Uterus (tissue), 3 donors: ENCODE measurements at regions not wholly inside any gene's neighbourhood (a gene's known extent, or its start where the extent isn't known, plus 50 kb on each side); places are given as distances from the start of the nearest gene placed in this dataset.

Experiments used
- DNase-seq, 2 donors: peaks; one replicate each; pipeline ENCODE4 v3.0.0-alpha.2; 2019 to 2020
- H3K27ac ChIP-seq, 2 donors: fragments of 200-600 bp; sonication (generic); 1 replicate in 1 of 2; 2 replicates in 1 of 2; pipeline ENCODE4 v1.5.1; 2016 to 2018
- H3K27me3 ChIP-seq, 2 donors: fragments of 200-600 bp; sonication (generic); one replicate each; pipeline ENCODE4 v1.5.1; 2018 to 2019; ENCODE audit warnings: control low read depth in 1 of 2
- H3K36me3 ChIP-seq, 2 donors: fragments of 200-600 bp; sonication (generic); one replicate each; pipeline ENCODE4 v1.5.1; 2019; ENCODE audit warnings: control low read depth in 1 of 2
- H3K4me1 ChIP-seq, 2 donors: fragments of 200-600 bp; sonication (generic); one replicate each; pipeline ENCODE4 v1.5.1; 2018 to 2019; ENCODE audit warnings: control low read depth in 1 of 2
- H3K4me3 ChIP-seq, 2 donors: fragments of 200-600 bp; sonication (generic); 1 replicate in 1 of 2; 2 replicates in 1 of 2; pipeline ENCODE4 v1.5.1; 2018 to 2019; ENCODE audit warnings: mild to moderate bottlenecking in 1 of 2
- H3K9me3 ChIP-seq, 2 donors: fragments of 200-600 bp; sonication (generic); one replicate each; pipeline ENCODE4 v1.5.1; 2019; ENCODE audit warnings: control low read depth in 1 of 2
- CTCF ChIP-seq, 4 experiments: fragments of 200-600 bp in 2 of 4; fragments of 450-650 bp in 2 of 4; sonication (generic) in 2 of 4; IDR thresholded peaks; one replicate each; pipeline ENCODE4 v1.5.1; 2016 to 2019; ENCODE audit warnings: antibody characterized with exemption in 4 of 4, mild to moderate bottlenecking in 2 of 4, moderate library complexity in 1 of 4
- POLR2A ChIP-seq, 2 donors: fragments of 450-650 bp; IDR thresholded peaks; one replicate each; pipeline ENCODE4 v1.6.1; 2016; ENCODE audit warnings: antibody characterized with exemption in 2 of 2, mild to moderate bottlenecking in 1 of 2, moderate library complexity in 1 of 2
- intact Hi-C: fragments of 100-400 bp; cut with DNase I; formaldehyde crosslinking; loops from one replicate; pipeline ENCODE4 v1.15.1; 2023; ENCODE audit warnings: low total_unique reads
- donor health status: DM: yes; HTN: yes; CAD: no.

- Histone ChIP-seq H3K4me1 (no peaks in the 10 kb centered on the region), H3K27ac (no peak overlapping the region), H3K4me3 (no peak overlapping the region), H3K27me3 (no peaks in the 10 kb centered on the region), H3K36me3 (no peaks in the 10 kb centered on the region), H3K9me3 (no peaks in the 10 kb centered on the region)
- no peak for TF ChIP-seq CTCF (IDR thresholded peaks at IDR 0.05)
- no peak for DNase-seq
- intact Hi-C loops, result no loop called here
Observed at GRCh38 chr5:60546207-60546606, 153.8 kb downstream of the DEPDC1B start.

GRCh38 chr5:60545551-60545950, 154.4 kb downstream of the DEPDC1B start:
- intact Hi-C loops, result no loop called here
- TF ChIP-seq CTCF (IDR thresholded peaks at IDR 0.05) (no peak), POLR2A (IDR thresholded peaks at IDR 0.05) (no peak)
- Histone ChIP-seq H3K9me3 (no peaks in the 10 kb centered on the region), H3K36me3 (no peaks in the 10 kb centered on the region), H3K4me3 (no peak overlapping the region), H3K27me3 (no peaks in the 10 kb centered on the region), H3K4me1 (no peaks in the 10 kb centered on the region), H3K27ac (no peak overlapping the region)
- no peak for DNase-seq

- H3K4me1 ChIP-seq, result no peaks in the 10 kb centered on the region
- DNase-seq, result no peak
- H3K27ac ChIP-seq, result no peak overlapping the region
- H3K9me3 ChIP-seq, result no peaks in the 10 kb centered on the region
- intact Hi-C loops, result no loop called here
- H3K36me3 ChIP-seq, result no peaks in the 10 kb centered on the region
- no peaks in the 10 kb centered on the region for H3K27me3 ChIP-seq
- TF ChIP-seq CTCF (IDR thresholded peaks at IDR 0.05), result no peak
- no peak for TF ChIP-seq POLR2A (IDR thresholded peaks at IDR 0.05)
- H3K4me3 ChIP-seq, result no peak overlapping the region
Observed at GRCh38 chr5:60544142-60544541, 155.8 kb downstream of the DEPDC1B start.

GRCh38 chr5:60541980-60542379, 158.0 kb downstream of the DEPDC1B start:
- Histone ChIP-seq H3K9me3 (no peaks in the 10 kb centered on the region), H3K27ac (no peak overlapping the region), H3K4me1 (no peaks in the 10 kb centered on the region), H3K27me3 (no peaks in the 10 kb centered on the region), H3K36me3 (no peaks in the 10 kb centered on the region), H3K4me3 (no peak overlapping the region)
- intact Hi-C loops, result no loop called here
- DNase-seq, result no peak
- TF ChIP-seq POLR2A (IDR thresholded peaks at IDR 0.05) (no peak), CTCF (IDR thresholded peaks at IDR 0.05) (no peak)

- H3K9me3 ChIP-seq, result no peaks in the 10 kb centered on the region
- no peak for DNase-seq
- TF ChIP-seq CTCF (IDR thresholded peaks at IDR 0.05), result no peak
- no peak for TF ChIP-seq POLR2A (IDR thresholded peaks at IDR 0.05)
- no peak overlapping the region for H3K4me3 ChIP-seq
- H3K4me1 ChIP-seq, result no peaks in the 10 kb centered on the region
- no peaks in the 10 kb centered on the region for H3K36me3 ChIP-seq
- no peaks in the 10 kb centered on the region for H3K27me3 ChIP-seq
- no peak overlapping the region for H3K27ac ChIP-seq
- intact Hi-C loops, result no loop called here
Observed at GRCh38 chr5:60540856-60541805, 158.8 kb downstream of the DEPDC1B start.
